Keratinocyte (primary cell): ENCODE measurements at regions not wholly inside any gene's neighbourhood (a gene's known extent, or its start where the extent isn't known, plus 50 kb on each side); places are given as distances from the start of the nearest gene placed in this dataset.

ENCODE experiments used
- DNase-seq: peaks from one replicate; pipeline ENCODE4 v3.0.0-alpha.2; 2011; ENCODE audit warnings: low read depth, missing footprints, low spot score
- FAIRE-seq: peaks from 2 replicates; lab custom pipeline; 2011; peaks lifted over from hg19 to GRCh38; lab: Jason Lieb, UNC
- H2AFZ ChIP-seq: 2 replicates; pipeline ENCODE4 v1.6.0; 2012; ENCODE audit warnings: low read length, control low read depth, inconsistent platforms; ENCODE audit not compliant: control insufficient read depth
- H3K27ac ChIP-seq: 2 replicates; pipeline ENCODE4 v1.5.1; 2011; ENCODE audit warnings: low read length; ENCODE audit not compliant: control insufficient read depth, insufficient read depth
- H3K27me3 ChIP-seq: 3 replicates; pipeline ENCODE4 v1.6.0; 2011; ENCODE audit warnings: low read length; ENCODE audit not compliant: control insufficient read depth, insufficient read depth; ENCODE audit errors: extremely low read depth
- H3K36me3 ChIP-seq, 2 experiments: 2 replicates in 1 of 2; 3 replicates in 1 of 2; pipeline ENCODE4 v1.5.1; 2011; ENCODE audit warnings: low read length in 2 of 2, mild to moderate bottlenecking in 1 of 2; ENCODE audit not compliant: control insufficient read depth in 2 of 2, insufficient read depth in 2 of 2; ENCODE audit errors: extremely low read depth in 1 of 2
- H3K4me1 ChIP-seq: 3 replicates; pipeline ENCODE4 v1.5.1; 2011; ENCODE audit warnings: low read length; ENCODE audit not compliant: control insufficient read depth, insufficient read depth; ENCODE audit errors: extremely low read depth
- H3K4me2 ChIP-seq: 3 replicates; pipeline ENCODE4 v1.6.0; 2011; ENCODE audit warnings: low read depth, low read length; ENCODE audit not compliant: control insufficient read depth, insufficient read depth; ENCODE audit errors: extremely low read depth
- H3K4me3 ChIP-seq, 3 experiments: fragments of 200-600 bp in 1 of 3; sonication (generic) in 1 of 3; 2 replicates in 2 of 3; 3 replicates in 1 of 3; pipeline ENCODE4 v1.5.1; 2011 to 2016; ENCODE audit warnings: low read length in 3 of 3, mild to moderate bottlenecking in 3 of 3, control low read depth in 2 of 3, inconsistent platforms in 1 of 3, low read depth in 1 of 3, mixed read lengths in 1 of 3, mixed run types in 1 of 3, moderate library complexity in 1 of 3; ENCODE audit not compliant: control insufficient read depth in 2 of 3, insufficient read depth in 2 of 3; ENCODE audit errors: extremely low read depth in 1 of 3
- H3K79me2 ChIP-seq: 2 replicates; pipeline ENCODE4 v1.6.0; 2012; ENCODE audit warnings: low read length; ENCODE audit not compliant: control insufficient read depth, insufficient read depth
- H3K9ac ChIP-seq: 3 replicates; pipeline ENCODE4 v1.6.0; 2011; ENCODE audit warnings: low read length; ENCODE audit not compliant: control insufficient read depth, insufficient read depth; ENCODE audit errors: extremely low read depth
- H3K9me1 ChIP-seq: 3 replicates; pipeline ENCODE4 v1.6.0; 2011; ENCODE audit warnings: low read length; ENCODE audit not compliant: control insufficient read depth, insufficient read depth; ENCODE audit errors: extremely low read depth
- H3K9me3 ChIP-seq: 2 replicates; pipeline ENCODE4 v1.5.1; 2012; ENCODE audit warnings: low read depth, low read length; ENCODE audit not compliant: control insufficient read depth
- H4K20me1 ChIP-seq: 3 replicates; pipeline ENCODE4 v1.6.0; 2011; ENCODE audit warnings: low read length; ENCODE audit not compliant: control insufficient read depth, insufficient read depth; ENCODE audit errors: extremely low read depth
- EZH2 ChIP-seq: IDR thresholded peaks from one replicate; pipeline ENCODE4 v1.6.1; 2012; ENCODE audit warnings: inconsistent platforms, mild to moderate bottlenecking, low read length, moderate library complexity
- dilution Hi-C: fragments of 300-500 bp; cut with MboI; formaldehyde crosslinking; loops from one replicate; pipeline ENCODE4 v1.7.0; 2020; ENCODE audit warnings: low sequenced_read_pairs; ENCODE audit not compliant: extremely low pct_ligation_motif_present
- TF ChIP-seq, protein P1 (sequence below), 3 experiments: IDR thresholded peaks in 1 of 3; conservative IDR thresholded peaks in 1 of 3; optimal IDR thresholded peaks in 1 of 3; 2 replicates in 2 of 3; 3 replicates in 1 of 3; pipeline versions ENCODE3 to v1.5.1; 2011; ENCODE audit warnings: low read length in 3 of 3, mild to moderate bottlenecking in 3 of 3, moderate library complexity in 2 of 3, control low read depth in 1 of 3, inconsistent platforms in 1 of 3; ENCODE audit not compliant: insufficient read depth in 2 of 3; ENCODE audit errors: extremely low read depth in 1 of 3

DNA sequence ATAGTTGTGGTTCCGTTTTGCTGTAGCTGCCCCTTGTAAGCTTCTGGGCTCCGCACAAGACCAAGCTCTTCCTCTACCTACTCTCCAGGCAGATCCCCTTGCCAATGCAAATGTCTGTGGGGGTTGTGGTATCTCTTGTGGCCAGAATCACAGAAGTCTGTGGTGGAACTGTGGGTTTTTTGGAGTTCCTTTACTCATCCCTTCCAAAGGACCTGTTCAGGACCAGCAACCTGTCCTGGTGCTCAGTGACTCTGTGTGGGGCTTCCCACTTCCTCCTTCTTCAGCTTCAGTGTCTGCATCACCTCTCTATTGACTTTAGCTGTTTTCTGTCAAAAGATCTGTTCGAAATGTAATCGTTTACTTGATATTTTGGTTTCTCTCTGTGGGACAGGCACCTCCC, 441.3 kb upstream of the ADAMTSL1 start:
- no peaks in the 10 kb centered on the region for H3K27me3 ChIP-seq
- H3K36me3 ChIP-seq: no peaks in the 10 kb centered on the region
- no peak overlapping the region for H3K27ac ChIP-seq
- H3K79me2 ChIP-seq: no peaks in the 10 kb centered on the region
- H3K4me1 ChIP-seq: no peaks in the 10 kb centered on the region
- no peaks in the 10 kb centered on the region for H3K9me1 ChIP-seq
- H3K4me3 ChIP-seq: no peak overlapping the region
- FAIRE-seq (no peak), DNase-seq (no peak)
- no peak overlapping the region for H3K9ac ChIP-seq
- TF ChIP-seq EZH2: no peak
- TF ChIP-seq, protein P1, sequence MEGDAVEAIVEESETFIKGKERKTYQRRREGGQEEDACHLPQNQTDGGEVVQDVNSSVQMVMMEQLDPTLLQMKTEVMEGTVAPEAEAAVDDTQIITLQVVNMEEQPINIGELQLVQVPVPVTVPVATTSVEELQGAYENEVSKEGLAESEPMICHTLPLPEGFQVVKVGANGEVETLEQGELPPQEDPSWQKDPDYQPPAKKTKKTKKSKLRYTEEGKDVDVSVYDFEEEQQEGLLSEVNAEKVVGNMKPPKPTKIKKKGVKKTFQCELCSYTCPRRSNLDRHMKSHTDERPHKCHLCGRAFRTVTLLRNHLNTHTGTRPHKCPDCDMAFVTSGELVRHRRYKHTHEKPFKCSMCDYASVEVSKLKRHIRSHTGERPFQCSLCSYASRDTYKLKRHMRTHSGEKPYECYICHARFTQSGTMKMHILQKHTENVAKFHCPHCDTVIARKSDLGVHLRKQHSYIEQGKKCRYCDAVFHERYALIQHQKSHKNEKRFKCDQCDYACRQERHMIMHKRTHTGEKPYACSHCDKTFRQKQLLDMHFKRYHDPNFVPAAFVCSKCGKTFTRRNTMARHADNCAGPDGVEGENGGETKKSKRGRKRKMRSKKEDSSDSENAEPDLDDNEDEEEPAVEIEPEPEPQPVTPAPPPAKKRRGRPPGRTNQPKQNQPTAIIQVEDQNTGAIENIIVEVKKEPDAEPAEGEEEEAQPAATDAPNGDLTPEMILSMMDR (optimal IDR thresholded peaks at IDR 0.05 in 1 of 3, IDR thresholded peaks at IDR 0.05 in 1 of 3, conservative IDR thresholded peaks at IDR 0.05 in 1 of 3; ENCODE audit: extremely low read depth in 1 of 3, insufficient read depth in 2 of 3, low read length in 3 of 3): no peak
- dilution Hi-C loops: no loop called here
- H3K9me3 ChIP-seq: no peaks in the 10 kb centered on the region
- no peaks in the 10 kb centered on the region for H4K20me1 ChIP-seq
- no peak overlapping the region for H2AFZ ChIP-seq
- H3K4me2 ChIP-seq: no peak overlapping the region

DNA sequence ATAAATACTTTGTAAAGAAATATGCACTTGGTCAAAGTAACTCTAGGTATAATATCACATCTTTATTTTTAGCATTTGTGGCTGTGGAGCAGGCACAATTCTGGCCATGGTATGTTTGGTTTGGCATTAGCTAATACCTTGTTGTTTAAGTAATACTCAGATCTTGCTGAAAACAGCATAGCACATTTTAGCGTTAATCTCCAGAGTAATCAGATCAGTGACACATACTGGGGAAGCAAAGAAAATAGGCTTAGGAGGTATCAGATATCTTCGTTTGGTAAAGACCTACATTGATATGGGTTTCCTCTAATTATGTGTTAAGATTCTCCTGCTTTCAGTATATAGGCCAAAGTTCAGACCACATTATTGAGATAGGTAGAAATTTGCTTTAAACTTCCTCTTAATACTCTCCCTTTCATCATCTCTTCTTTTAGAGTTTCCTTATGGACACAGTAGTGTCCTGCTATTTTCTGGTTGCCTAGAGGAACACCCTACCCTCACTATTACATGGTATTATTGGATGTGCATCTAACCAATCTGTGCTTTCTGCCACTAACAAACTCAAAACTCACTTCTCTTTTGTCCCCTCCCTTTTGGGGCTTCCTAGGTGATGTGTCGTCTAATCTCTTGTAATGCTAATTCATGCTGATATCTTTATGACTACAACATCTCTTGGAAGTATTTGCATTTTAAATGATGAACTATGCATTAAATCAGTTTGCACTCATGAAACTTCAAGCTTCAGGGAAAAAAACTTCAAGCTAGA, 437.3 kb upstream of the ADAMTSL1 start:
- dilution Hi-C loops: no loop called here
- H3K27me3 ChIP-seq: no peaks in the 10 kb centered on the region
- DNase-seq (no peak), FAIRE-seq (no peak)
- no peak overlapping the region for H3K4me2 ChIP-seq
- H3K4me3 ChIP-seq: no peak overlapping the region
- H2AFZ ChIP-seq: no peak overlapping the region
- no peak overlapping the region for H3K9ac ChIP-seq
- no peaks in the 10 kb centered on the region for H3K79me2 ChIP-seq
- H4K20me1 ChIP-seq: no peaks in the 10 kb centered on the region
- H3K27ac ChIP-seq: no peak overlapping the region
- TF ChIP-seq EZH2: no peak
- TF ChIP-seq, protein P1 (optimal IDR thresholded peaks at IDR 0.05 in 1 of 3, IDR thresholded peaks at IDR 0.05 in 1 of 3, conservative IDR thresholded peaks at IDR 0.05 in 1 of 3; ENCODE audit: extremely low read depth in 1 of 3, insufficient read depth in 2 of 3, low read length in 3 of 3): no peak
- H3K36me3 ChIP-seq: no peaks in the 10 kb centered on the region
- no peaks in the 10 kb centered on the region for H3K4me1 ChIP-seq
- H3K9me1 ChIP-seq: no peaks in the 10 kb centered on the region
- H3K9me3 ChIP-seq: no peaks in the 10 kb centered on the region
